Activated T-cell treated with anti-CD3 and anti-CD28 coated beads, Interleukin-2, amount 50 U/mL, for 72 hours (primary cell): ENCODE measurements at regions not wholly inside any gene's neighbourhood (a gene's known extent, or its start where the extent isn't known, plus 50 kb on each side); places are given as distances from the start of the nearest gene placed in this dataset.

Experiments
- ATAC-seq, 2 donors: fragments of 150-1000 bp; cut with Tn5 transposase; replicated peaks in 1 of 2; 2 replicates each; pipeline ENCODE4 v1.10.0; 2021; ENCODE audit warnings: moderate library complexity in 2 of 2, mild to moderate bottlenecking in 1 of 2
- DNase-seq, 2 donors: peaks; one replicate each; pipeline ENCODE4 v3.0.0; 2021 to 2022; ENCODE audit warnings: mixed read lengths in 1 of 2
- H3K27ac Mint-ChIP-seq: one replicate; pipeline ENCODE4 v1.8.0; 2022; ENCODE audit warnings: mild to moderate bottlenecking, moderate library complexity, mixed read lengths
- H3K27me3 Mint-ChIP-seq: one replicate; pipeline ENCODE4 v1.8.0; 2022; ENCODE audit warnings: low read depth, mixed read lengths
- H3K36me3 Mint-ChIP-seq, 2 donors: one replicate each; pipeline ENCODE4 v1.8.0; 2022; ENCODE audit warnings: mixed read lengths in 2 of 2, mild to moderate bottlenecking in 1 of 2; ENCODE audit not compliant: insufficient read depth in 2 of 2
- H3K4me1 Mint-ChIP-seq: one replicate; pipeline ENCODE4 v1.8.0; 2022; ENCODE audit warnings: low read depth, mixed read lengths
- H3K4me3 Mint-ChIP-seq, 2 donors: one replicate each; pipeline ENCODE4 v1.8.0; 2022; ENCODE audit warnings: mild to moderate bottlenecking in 2 of 2, mixed read lengths in 2 of 2, moderate library complexity in 2 of 2
- H3K9me3 Mint-ChIP-seq, 2 donors: one replicate each; pipeline ENCODE4 v1.8.0; 2022; ENCODE audit warnings: mixed read lengths in 2 of 2

- ATAC-seq (no peak), DNase-seq (no peak)
- no peak overlapping the region for H3K4me3 Mint-ChIP-seq
- peaks cover 20% of the 10 kb centered on the region for H3K4me1 Mint-ChIP-seq
- no peak overlapping the region for H3K27ac Mint-ChIP-seq
- no peaks in the 10 kb centered on the region for H3K27me3 Mint-ChIP-seq
- peaks cover 0 to 2% of the 10 kb centered on the region in 2 donors for H3K36me3 Mint-ChIP-seq
- peaks cover 0 to 1% of the 10 kb centered on the region in 2 donors for H3K9me3 Mint-ChIP-seq
Measured at GRCh38 chr12:92301356-92301755, 155.7 kb upstream of the BTG1 start.

DNA sequence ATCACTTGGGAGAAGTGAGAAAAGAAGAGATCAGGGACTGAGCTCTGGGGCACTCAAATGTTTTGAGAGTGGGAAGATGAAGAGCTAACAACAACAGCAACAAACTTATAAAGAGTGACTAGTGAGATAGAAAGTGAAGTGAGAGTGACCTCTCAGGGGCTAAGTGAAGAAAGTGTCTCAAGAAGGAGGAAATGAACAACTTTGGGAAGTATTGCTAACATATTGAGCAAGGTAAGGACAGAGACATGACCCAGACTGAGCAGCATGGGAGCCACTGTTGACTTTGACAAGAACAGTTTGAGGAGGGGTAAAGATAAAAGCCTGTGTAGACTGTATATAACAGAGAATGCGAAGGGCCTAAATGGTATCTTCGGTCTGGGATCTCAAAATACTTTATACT lies 155.1 kb upstream of the BTG1 start:
- ATAC-seq (no peak), DNase-seq (no peak)
- H3K9me3 Mint-ChIP-seq, result peaks cover 0 to 1% of the 10 kb centered on the region in 2 donors
- peaks cover 20% of the 10 kb centered on the region for H3K4me1 Mint-ChIP-seq
- no peaks in the 10 kb centered on the region for H3K36me3 Mint-ChIP-seq
- no peak overlapping the region for H3K4me3 Mint-ChIP-seq
- no peaks in the 10 kb centered on the region for H3K27me3 Mint-ChIP-seq
- no peak overlapping the region for H3K27ac Mint-ChIP-seq

DNA sequence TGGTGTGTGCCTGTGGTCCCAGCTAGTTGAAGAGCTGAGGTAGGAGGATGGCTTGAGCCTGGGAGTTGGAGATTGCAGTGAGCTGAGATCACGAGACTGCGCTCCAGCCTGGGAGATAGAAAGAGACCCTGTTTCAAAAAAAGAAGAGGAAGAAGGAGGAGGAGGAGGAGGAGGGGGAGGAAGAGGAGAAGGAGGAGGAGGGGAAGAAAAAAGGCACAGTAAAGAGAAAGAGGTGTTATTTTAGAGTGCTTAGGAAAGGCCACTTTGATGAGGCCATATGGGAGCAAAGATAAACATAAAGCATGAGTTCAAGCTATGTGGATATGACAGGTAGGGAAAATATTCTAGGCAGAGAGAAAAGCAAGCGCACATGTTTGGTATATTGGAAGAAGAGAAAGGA lies 154.1 kb upstream of the BTG1 start:
- Mint-ChIP-seq H3K27ac (no peak overlapping the region), H3K9me3 (peaks cover 0 to 2% of the 10 kb centered on the region in 2 donors), H3K4me1 (peaks cover 20% of the 10 kb centered on the region), H3K27me3 (no peaks in the 10 kb centered on the region), H3K4me3 (no peak overlapping the region), H3K36me3 (no peaks in the 10 kb centered on the region)
- DNase-seq (no peak), ATAC-seq (no peak)

DNA sequence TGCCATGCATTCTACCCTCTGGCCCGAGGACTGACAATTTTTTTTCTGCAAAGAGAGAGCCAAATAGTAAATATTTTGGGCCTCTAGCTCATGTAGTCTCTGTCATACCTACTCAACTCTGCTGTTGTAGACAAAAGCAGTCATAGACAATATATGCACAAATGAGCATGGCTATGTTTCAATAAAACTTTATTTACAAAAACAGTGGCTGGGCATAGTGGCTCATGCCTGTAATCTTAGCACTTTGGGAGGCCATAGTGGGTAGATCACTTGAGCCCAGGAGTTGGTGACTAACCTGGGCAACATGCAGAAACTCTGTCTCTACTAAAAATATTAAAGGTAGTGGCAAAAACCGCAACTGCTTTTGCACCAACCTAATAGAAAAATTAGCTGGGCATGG lies 153.7 kb upstream of the BTG1 start:
- Mint-ChIP-seq H3K36me3 (no peaks in the 10 kb centered on the region), H3K9me3 (peaks cover 0 to 2% of the 10 kb centered on the region in 2 donors), H3K4me3 (no peak overlapping the region), H3K27me3 (no peaks in the 10 kb centered on the region), H3K4me1 (peaks cover 20% of the 10 kb centered on the region), H3K27ac (no peak overlapping the region)
- ATAC-seq (no peak), DNase-seq (no peak)

- Mint-ChIP-seq H3K27me3 (no peaks in the 10 kb centered on the region), H3K4me1 (peaks cover 14% of the 10 kb centered on the region), H3K36me3 (no peaks in the 10 kb centered on the region), H3K9me3 (peaks cover 0 to 2% of the 10 kb centered on the region in 2 donors), H3K27ac (peak overlapping the region; percentile 90), H3K4me3 (peak overlapping the region; percentile 44 to 65)
- ATAC-seq (peak; percentile 92), DNase-seq (peak in 1 of 2 donors; percentile 22)
Measured at GRCh38 chr12:92297932-92298696, 152.5 kb upstream of the BTG1 start.

DNA sequence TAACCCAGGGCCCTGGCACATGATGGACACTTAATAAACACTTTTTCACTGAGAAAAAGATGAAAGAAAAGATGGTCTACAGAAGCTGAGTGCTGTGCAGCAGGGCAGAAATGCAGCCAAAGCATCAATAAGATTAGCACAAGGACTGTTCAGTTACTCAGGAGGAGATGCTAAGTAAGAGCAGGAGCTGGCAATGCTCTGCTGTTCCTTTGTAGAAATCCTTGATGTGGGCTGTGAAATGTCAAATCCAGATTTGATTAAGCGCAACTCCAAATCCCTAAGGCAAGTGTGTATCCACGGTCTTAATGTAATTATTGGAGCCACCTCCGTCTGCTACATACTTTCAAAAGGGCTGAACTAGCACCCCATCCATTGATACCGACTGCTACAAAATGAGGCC lies 151.8 kb upstream of the BTG1 start:
- H3K4me3 Mint-ChIP-seq, result peak overlapping the region; percentile 44 to 65
- peak overlapping the region; percentile 90 for H3K27ac Mint-ChIP-seq
- no peaks in the 10 kb centered on the region for H3K36me3 Mint-ChIP-seq
- H3K4me1 Mint-ChIP-seq, result peaks cover 14% of the 10 kb centered on the region
- DNase-seq, result no peak
- no peaks in the 10 kb centered on the region for H3K27me3 Mint-ChIP-seq
- peak in 1 of 2 donors; percentile 17 for ATAC-seq
- H3K9me3 Mint-ChIP-seq, result peaks cover 0 to 2% of the 10 kb centered on the region in 2 donors

DNA sequence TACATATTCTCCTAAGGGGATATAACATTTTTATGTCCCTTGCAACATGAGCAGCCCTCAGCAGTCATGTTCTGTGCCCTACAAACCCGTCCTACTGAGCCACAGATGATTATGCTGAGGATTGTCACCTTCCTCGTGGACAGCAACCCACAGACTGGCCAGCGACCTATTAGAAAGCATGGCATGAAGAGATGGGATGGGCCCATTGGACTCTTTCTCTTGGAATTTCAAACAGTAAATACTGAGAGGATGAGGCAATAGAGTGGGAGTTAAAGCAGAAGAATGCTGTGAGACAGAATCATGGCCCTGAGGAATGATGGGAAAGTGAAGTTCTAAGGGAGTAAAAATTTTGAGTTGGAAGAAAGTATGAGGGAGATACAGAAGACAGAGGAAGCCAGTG lies 149.9 kb upstream of the BTG1 start:
- Mint-ChIP-seq H3K4me3 (no peak overlapping the region), H3K4me1 (peaks cover 14% of the 10 kb centered on the region), H3K27me3 (no peaks in the 10 kb centered on the region), H3K27ac (no peak overlapping the region), H3K9me3 (peaks cover 0 to 2% of the 10 kb centered on the region in 2 donors), H3K36me3 (no peaks in the 10 kb centered on the region)
- DNase-seq (no peak), ATAC-seq (no peak)

- no peaks in the 10 kb centered on the region for H3K27me3 Mint-ChIP-seq
- H3K27ac Mint-ChIP-seq, result no peak overlapping the region
- H3K36me3 Mint-ChIP-seq, result no peaks in the 10 kb centered on the region
- ATAC-seq, result no peak
- peaks cover 0 to 2% of the 10 kb centered on the region in 2 donors for H3K9me3 Mint-ChIP-seq
- H3K4me1 Mint-ChIP-seq, result peaks cover 14% of the 10 kb centered on the region
- H3K4me3 Mint-ChIP-seq, result no peak overlapping the region
- no peak for DNase-seq
Measured at GRCh38 chr12:92294676-92295440, 149.2 kb upstream of the BTG1 start.

GRCh38 chr12:92292016-92292415 lies 146.4 kb upstream of the BTG1 start:
- peaks cover 0 to 2% of the 10 kb centered on the region in 2 donors for H3K9me3 Mint-ChIP-seq

DNA sequence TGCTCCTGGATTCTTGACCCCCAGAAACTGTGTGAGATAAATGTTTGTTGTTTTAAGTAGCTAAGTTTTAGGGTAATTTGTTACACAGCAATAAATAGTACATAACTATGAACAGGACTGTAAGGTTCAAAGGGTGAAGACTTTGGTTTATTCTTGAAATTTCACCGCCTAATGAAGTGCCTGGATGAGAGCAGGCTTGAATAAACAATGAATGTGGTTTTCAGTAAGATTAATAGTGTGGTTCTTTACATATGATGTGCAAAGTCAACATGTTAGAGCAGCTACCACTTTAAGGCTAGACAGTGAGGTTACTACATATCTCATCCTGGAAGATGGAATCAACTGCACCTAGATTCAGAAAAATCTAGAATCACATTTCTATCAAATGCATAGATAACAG lies 145.2 kb upstream of the BTG1 start:
- H3K4me1 Mint-ChIP-seq, result no peaks in the 10 kb centered on the region
- H3K27me3 Mint-ChIP-seq, result no peaks in the 10 kb centered on the region
- ATAC-seq, result no peak
- no peak overlapping the region for H3K27ac Mint-ChIP-seq
- no peak for DNase-seq
- no peaks in the 10 kb centered on the region for H3K36me3 Mint-ChIP-seq
- H3K4me3 Mint-ChIP-seq, result no peak overlapping the region
- H3K9me3 Mint-ChIP-seq, result peaks cover 0 to 2% of the 10 kb centered on the region in 2 donors

More at GRCh38 chr12:92292016-92292415, 146.4 kb upstream of the BTG1 start:
- Mint-ChIP-seq H3K27me3 (no peaks in the 10 kb centered on the region), H3K4me1 (peaks cover under 1% of the 10 kb centered on the region), H3K4me3 (no peak overlapping the region), H3K36me3 (no peaks in the 10 kb centered on the region), H3K27ac (no peak overlapping the region)
- ATAC-seq (no peak), DNase-seq (no peak)

DNA sequence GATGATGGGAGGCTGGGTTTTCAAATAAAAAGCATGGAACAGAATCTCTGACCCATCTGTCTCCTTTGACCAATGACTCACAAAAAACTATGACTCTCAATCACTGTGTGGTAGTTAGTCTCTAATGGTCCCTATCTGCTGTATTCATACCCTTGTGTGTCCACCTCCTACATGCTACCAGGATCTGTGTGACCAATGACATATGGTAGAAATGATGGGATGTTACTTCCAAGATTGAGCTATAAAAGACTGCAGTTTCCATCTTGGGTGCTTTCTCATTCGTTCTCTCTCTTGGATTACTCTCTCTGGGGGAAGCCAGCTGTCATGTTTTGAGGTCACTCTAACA lies 144.7 kb upstream of the BTG1 start:
- H3K27me3 Mint-ChIP-seq, result no peaks in the 10 kb centered on the region
- peaks cover 0 to 2% of the 10 kb centered on the region in 2 donors for H3K9me3 Mint-ChIP-seq
- no peak for DNase-seq
- H3K4me1 Mint-ChIP-seq, result no peaks in the 10 kb centered on the region
- no peak overlapping the region for H3K27ac Mint-ChIP-seq
- ATAC-seq, result no peak
- H3K4me3 Mint-ChIP-seq, result no peak overlapping the region
- H3K36me3 Mint-ChIP-seq, result no peaks in the 10 kb centered on the region

- Mint-ChIP-seq H3K4me1 (no peaks in the 10 kb centered on the region), H3K27me3 (no peaks in the 10 kb centered on the region), H3K4me3 (no peak overlapping the region), H3K36me3 (no peaks in the 10 kb centered on the region), H3K27ac (no peak overlapping the region), H3K9me3 (peaks cover 0 to under 1% of the 10 kb centered on the region in 2 donors)
- no peak for ATAC-seq
- DNase-seq, result no peak
Measured at GRCh38 chr12:92289629-92290349, 144.1 kb upstream of the BTG1 start.

DNA sequence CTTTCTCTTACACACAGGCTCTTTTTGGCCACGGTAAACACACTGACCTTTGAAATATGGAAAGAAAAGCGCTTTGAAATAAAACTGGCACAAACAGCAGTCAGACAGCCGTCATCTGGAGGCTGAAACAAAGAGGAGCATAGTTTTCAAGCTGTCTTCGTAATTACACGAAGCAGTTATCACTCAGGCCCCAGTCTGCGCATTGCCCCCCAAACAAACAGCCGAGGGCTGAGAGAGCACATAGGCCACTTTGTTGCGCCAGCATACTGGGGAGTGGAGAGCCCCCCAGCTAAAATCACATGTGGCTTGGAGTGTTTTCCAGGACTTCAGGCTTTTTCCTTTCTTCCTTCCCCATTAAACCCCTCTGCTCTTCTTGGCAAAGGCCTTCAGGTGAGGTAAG lies 142.9 kb upstream of the BTG1 start:
- Mint-ChIP-seq H3K4me3 (no peak overlapping the region), H3K4me1 (no peaks in the 10 kb centered on the region), H3K27me3 (no peaks in the 10 kb centered on the region), H3K27ac (no peak overlapping the region), H3K9me3 (no peaks in the 10 kb centered on the region), H3K36me3 (no peaks in the 10 kb centered on the region)
- DNase-seq (no peak), ATAC-seq (no peak)
